NOMO-1 treated with dmso at 0.1 percent for 144 hours (cell line): ENCODE measurements at regions not wholly inside any gene's neighbourhood (a gene's known extent, or its start where the extent isn't known, plus 50 kb on each side); places are given as distances from the start of the nearest gene placed in this dataset.

ENCODE experiments used
- DNase-seq: peaks from one replicate; lab custom pipeline; 2025; ENCODE audit not compliant: unreplicated experiment; lab: John Stamatoyannopoulos, UW

DNA sequence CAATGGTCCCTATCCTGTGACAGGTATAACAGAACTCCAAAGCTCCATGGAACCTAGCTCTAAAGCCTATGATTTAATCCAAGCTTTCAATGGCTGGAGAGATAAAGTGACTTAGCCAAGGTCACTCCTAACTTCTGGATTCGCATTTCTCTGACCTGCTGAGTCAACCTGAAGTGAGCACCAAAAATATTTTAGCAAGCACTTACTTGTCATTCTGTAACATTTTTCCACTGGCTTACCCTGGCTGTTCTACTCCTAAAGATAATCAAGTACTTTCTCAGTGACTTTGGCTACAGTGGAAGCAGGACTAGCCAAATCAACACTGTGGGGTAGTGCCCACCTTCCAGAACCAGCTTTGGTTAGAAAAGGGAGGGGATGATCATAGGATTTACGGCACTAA lies 188.3 kb downstream of the OGFRL1 start:
- DNase-seq: no peak

- DNase-seq: no peak
Observed at GRCh38 chr6:71478834-71479541, 190.4 kb downstream of the OGFRL1 start.

- no peak for DNase-seq
Observed at GRCh38 chr6:71480577-71480976, 192.0 kb downstream of the OGFRL1 start.

- no peak for DNase-seq
Observed at GRCh38 chr6:71481011-71481410, 192.4 kb downstream of the OGFRL1 start.

- no peak for DNase-seq
Observed at GRCh38 chr6:71481801-71482200, 193.2 kb downstream of the OGFRL1 start.

DNA sequence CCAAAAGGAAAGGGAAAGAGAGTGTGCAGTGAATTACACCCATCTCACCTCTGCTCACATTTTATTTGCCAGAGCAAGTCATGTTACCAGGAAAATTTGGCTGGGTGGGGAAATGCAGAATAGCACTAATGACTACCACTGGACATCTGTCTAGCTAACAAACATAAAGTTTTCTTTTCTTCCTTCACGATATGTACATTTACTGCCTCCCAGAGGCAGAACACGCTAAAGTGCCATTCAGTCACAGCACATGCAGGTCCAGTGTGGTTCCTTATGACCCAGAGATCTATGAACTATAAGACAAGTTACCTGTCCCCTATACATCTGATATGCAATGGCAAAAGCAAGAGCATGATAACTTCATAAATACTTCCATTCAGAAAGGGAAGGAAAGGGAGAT lies 194.1 kb downstream of the OGFRL1 start:
- no peak for DNase-seq

DNA sequence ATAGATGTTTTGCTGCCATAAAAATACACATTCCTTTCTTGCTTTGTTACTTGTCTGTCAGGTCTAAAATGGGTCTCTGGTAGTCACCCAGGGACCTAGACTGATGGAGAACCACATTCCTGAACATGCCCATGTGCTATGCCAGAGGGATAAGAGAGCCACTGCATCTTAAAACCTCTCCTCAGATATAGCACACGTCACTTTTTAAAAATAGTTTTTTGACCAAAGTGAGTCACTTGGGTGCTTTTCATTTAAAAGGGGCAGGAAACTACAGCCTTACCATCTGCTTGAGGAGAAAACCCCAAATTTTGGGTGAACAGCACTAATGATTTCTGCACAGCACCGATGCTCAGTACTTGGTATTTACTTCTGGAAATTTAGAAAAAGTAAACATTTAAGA lies 197.8 kb downstream of the OGFRL1 start:
- no peak for DNase-seq

GRCh38 chr6:71488186-71488585 lies 199.6 kb downstream of the OGFRL1 start:
- no peak for DNase-seq

DNA sequence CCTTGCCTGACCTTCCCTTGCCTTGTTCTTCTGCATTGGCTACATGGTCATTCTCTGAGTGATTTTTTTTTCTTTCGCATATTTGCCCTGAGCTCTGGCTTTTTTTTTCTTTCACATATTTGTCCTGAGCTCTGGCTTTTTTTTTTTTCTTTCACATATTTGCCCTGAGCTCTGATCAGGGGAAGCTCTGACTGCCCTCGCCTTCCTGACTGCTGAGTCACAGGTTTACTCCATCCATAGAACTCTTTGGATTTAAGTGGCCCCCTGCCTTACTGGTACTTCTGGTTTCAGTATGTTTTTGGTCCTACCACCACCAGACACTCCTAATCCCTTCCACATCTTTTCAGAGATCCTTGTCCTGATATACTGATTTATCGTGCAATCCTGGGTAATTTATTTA lies 201.1 kb downstream of the OGFRL1 start:
- DNase-seq: no peak

DNA sequence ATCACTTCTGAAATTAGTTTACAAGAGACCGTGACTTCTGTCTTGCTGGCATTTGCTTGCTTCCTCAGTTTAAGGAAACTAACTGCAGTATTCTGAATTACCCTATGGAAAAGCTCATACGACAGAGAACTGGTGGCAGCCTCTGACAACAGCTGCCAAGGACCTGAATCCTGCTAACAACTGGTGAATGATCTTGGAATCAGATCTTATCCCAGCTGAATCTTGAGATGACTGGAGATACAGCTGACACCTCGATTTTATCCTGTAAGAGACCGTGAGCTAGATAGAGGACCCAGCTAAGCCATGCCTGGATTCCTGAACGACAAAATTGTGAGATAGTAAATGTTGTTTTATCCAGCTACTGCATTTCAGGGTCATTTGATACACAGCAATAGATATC lies 202.3 kb downstream of the OGFRL1 start:
- DNase-seq: no peak

DNA sequence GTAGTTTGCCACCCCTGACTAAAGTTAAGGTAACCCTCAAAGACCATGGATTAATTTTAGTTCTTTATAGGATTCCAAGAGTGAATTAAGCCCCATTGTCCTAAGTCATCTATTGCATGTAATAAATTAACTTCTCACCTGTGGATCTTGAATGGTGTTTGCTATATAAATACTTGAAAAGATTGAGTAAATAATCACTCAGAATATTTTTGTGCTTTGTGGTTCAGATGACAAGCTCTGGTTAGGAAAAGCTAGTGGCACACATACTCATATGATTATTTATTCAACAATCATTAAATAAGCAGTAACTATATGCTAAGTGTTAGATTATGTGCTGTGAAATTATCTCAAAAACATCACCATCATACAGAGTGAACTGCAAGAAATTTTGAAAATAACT lies 203.2 kb downstream of the OGFRL1 start:
- no peak for DNase-seq

DNA sequence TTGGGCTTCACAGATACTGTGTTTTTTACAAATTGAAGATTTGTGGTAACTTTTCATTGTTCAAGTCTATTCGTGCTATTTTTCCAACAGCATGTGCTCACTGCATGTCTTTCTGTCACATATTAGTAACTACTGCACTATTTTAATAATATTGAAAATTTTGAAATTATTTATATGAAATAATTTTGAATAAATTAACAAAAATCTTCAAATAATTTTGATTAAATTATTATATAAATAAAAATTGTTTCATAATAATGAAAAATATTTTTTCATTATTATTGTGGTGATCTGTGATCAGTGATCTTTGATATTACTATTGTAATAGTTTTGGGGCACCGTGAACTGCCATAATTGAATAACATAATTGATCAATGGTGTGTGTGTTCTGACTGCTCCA lies 204.1 kb downstream of the OGFRL1 start:
- no peak for DNase-seq

- no peak for DNase-seq
Observed at GRCh38 chr6:71496018-71496721, 207.6 kb downstream of the OGFRL1 start.

DNA sequence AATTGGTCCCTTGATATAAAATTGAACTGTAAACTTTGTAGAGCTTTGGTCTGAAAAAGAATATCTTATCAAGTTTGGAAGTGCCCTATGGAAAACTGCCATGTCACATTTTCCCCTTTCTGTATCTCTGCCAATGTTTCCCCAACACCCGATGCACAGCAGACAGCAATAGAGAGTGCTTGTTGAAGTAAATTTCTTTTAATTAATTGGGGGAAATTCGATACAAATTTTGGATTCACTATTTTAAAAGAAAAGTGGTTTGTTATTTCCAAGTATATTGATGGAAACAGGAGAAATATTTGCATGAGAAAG lies 208.1 kb downstream of the OGFRL1 start:
- no peak for DNase-seq

- DNase-seq: no peak
Observed at GRCh38 chr6:71498638-71499037, 210.0 kb downstream of the OGFRL1 start.

DNA sequence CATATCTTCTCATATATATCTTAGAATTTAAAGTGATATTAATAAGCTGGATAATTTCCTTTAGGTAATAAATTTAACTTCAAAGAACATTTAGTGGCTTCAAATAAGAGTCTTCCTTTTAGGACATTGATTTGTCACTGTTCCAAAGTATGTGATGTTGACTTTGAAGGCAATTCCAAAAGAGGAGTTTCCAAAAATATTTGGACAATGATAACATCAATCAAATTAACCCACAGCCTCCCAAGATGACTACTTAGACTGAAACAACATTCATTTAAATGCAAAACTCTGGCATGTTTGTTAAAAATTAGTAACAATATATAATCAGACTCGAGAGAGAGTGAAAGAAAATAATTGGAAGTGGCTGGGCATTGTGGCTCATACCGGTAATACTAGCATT lies 211.1 kb downstream of the OGFRL1 start:
- no peak for DNase-seq

GRCh38 chr6:71502168-71502567 lies 213.6 kb downstream of the OGFRL1 start:
- DNase-seq: no peak

DNA sequence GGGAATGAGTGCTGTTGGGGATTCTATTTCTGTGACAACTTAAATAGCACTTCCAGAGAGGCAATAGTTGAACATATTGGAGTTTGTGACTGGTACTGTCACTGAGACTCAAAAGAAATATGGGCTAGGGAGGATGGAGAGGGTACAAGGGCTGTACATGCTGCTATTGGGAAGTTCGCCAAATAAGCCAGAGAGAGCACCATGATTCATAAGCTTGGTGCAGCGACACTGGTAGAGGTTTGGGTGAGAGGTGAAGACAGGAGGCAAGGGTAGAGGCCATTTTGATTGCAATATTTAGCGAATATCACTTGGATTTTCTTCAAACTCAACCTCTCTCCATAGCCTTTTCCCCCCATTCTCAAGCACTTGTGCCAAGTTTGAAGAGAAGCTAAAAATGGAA lies 214.3 kb downstream of the OGFRL1 start:
- DNase-seq: no peak

DNA sequence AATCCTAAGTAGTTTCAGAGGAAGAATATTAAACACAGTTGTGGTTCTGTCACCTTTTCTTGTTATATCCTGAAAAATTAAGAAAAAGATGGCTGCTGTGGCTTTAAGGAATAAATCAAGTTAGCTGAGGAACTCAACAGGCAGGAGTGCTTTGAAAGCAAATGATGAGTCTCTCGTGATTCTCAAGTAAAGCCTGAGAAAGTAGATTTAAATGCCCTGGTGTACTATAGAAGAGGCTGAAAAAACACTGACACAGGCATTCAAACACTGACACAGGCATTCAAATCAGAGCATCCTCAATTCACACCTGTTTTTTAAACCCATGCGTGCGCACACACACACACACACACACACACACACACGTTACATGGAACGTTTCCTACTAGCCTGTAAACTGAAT lies 218.6 kb downstream of the OGFRL1 start:
- DNase-seq: no peak

GRCh38 chr6:71509191-71510005 lies 220.8 kb downstream of the OGFRL1 start:
- no peak for DNase-seq

- DNase-seq: no peak
Observed at GRCh38 chr6:71510057-71510713, 221.6 kb downstream of the OGFRL1 start.

- no peak for DNase-seq
Observed at GRCh38 chr6:71510856-71511255, 222.2 kb downstream of the OGFRL1 start.
